HS-27A (cell line): ENCODE measurements at regions not wholly inside any gene's neighbourhood (a gene's known extent, or its start where the extent isn't known, plus 50 kb on each side); places are given as distances from the start of the nearest gene placed in this dataset.
"Not testable (repeated sequence)": the region's sequence is repeated elsewhere in the genome, so short reads cannot be mapped to it uniquely, and the experiment has no call there.

Experiments used
- DNase-seq: peaks from one replicate; pipeline ENCODE4 v3.0.0-alpha.2; 2012; ENCODE audit warnings: low read depth, missing footprints

DNA sequence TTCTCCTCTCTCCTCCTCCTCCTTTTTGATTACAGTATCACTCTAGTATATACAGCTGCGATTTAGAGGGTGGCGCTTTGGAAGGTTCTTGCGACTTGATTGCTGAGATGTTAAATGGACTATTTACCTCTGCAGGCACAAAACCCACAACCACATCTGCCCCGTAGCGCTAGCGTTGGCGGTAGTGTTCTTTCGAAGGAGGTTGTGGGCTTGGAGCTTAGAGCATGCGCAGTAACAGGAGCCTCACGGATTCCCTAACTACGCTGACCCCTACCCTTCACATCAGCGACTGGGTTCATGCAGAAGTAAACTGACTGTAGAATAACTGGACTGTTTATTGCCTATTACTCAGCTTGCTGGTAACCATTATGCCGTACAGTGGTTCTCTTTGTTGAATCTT, 58.0 kb downstream of the CGGBP1 start:
- DNase-seq = no peak

DNA sequence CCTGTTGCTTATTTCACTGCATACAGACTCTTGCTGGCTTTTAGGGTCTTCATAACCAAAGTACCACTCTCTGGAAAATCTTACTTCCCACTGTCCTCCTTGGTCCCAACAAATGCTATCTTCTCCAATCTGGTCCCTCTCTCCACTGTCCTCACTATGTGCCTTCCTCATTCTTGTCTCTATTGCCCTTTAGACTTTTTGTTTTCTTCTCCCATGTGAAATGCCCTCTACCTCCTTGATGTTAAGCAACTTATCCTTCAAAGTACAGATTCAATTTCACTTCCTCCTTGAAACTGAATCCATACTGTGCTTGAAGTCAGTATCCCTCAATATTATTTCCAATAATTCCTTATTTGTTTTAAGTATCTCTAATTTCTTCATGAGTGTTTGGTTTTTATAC, 60.8 kb downstream of the CGGBP1 start:
- no peak for DNase-seq

DNA sequence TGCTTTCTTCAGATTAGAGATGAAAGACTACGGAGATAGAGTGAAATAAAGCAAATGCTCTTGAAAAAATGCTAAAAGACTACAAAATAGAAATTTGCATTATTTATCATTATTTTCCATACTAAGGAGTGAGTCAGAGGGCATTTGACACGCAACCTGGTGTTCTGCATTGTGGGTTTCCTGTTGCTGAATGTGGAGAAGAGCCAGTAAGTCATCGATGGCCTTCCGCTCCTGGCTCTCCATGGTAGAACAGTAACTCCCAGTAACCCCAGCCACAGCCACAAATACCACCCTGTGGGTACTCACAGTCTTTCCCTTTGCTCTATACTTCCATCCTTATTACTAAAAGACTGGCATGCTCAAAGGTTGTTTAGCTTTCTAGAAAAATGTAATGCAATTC, 61.5 kb downstream of the CGGBP1 start:
- DNase-seq = no peak

DNA sequence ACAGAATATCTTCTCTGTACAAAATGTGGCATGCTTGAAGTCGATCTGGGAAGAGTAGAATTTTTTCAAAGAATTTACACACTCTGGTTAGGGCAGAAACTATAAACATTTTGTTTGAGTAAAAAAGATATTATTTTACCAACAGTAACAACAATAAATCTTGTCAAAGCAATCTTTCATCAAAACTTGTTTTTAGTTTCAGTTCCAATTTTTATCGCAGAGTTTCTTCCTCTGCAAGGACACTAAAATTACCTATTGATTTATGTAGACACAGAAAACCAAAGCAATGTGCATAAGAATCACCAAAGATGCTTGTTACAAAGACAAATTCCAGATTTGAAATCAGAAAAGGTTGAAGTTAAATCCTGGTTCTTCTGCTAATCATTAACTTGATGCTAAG, 61.9 kb downstream of the CGGBP1 start:
- no peak for DNase-seq

DNA sequence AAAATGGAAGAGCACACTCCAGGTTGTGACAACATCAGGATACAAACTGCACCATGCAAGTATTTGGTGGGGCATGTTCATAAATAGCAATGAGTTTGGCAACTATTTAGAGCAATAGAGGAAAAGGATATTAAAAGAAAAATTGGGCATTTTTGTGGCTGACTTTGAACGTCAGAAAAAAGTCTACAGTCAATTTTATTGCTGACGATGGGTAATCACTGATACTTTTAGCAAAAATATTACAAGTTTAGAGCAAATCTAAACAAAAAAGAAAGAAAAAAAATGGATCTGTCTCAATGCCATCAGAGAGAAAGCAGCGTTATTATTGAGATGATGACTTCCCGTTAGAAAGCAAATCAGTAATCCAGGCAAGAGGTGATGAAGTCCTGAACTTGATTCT, 65.2 kb downstream of the CGGBP1 start:
- no peak for DNase-seq

DNA sequence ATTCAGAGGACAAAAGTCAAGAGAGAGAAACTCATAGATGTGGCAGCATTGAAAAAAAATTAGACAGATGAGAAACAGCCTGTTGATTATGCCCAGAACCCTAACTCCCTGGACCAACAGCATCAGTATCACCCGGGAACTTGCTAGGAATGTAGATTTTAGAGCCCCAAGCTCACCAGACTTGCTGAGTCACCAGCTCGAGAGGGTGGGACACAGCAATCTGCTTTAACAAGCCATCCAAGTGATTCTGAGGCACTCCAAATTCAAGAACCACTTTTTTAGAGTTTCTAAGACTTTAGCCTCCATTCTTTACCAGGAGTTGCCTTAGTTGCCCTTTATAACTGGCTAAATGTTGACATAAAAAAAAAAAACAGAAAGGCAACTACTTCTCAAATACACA, 70.9 kb downstream of the CGGBP1 start:
- peak; percentile 33 for DNase-seq

DNA sequence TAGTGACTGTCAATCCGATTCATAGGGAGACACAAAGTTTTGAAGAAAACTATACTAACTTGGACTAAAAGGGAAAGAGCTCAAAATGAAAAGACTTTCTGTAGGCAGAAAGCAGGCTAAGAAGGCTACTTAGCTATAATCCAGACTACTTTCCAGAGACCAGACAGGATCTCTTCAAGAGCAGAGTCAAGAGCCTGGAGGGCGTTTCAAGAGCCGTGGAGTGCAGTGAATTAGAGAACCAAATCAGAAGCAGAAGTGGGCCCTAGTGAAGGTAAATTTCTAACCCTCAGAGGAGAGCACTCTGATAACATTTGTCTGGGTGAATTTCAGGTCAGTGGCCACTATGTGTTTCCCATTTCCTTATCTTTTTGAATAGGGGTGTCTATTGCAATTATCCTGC, 76.4 kb downstream of the CGGBP1 start:
- DNase-seq = no peak

DNA sequence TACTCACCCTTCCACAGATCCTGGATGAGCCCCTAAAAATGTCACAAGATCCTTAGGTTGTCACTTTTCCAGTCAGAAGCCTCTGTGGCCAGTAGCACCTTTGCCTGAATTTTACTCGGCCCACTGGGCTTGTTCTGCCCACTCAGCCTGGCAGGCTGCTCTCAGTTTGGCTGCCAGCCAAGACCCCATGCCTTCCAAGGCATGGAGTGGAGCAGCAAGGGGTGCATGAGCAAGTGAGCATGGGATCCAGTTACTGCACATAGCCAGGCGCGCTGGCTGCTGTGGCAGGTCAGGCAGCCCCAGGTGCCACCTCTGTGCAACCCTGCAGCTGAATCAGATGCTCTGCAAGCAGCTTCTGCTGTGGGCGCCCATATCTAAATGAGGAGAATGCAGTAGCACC, 79.3 kb downstream of the CGGBP1 start:
- no peak for DNase-seq

DNA sequence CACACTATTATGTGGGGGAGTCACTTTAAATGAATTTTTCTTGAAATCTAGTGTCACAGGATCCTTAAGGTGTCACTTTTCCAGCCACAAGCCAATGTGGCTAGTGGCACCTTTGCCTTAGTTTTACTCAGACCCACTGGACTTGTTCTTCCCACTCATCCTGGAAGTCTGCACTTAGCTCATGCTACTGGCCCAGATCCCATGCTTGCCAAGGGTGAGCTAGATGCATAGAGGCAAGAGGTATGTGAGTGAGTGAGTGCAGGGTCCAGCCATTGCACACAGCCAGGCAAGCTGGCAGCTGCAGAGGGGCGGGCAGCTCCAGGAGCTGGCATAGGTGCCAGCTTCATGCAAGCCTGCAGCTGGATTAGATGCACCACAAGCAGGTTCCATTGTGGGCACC, 81.0 kb downstream of the CGGBP1 start:
- DNase-seq = no peak

DNA sequence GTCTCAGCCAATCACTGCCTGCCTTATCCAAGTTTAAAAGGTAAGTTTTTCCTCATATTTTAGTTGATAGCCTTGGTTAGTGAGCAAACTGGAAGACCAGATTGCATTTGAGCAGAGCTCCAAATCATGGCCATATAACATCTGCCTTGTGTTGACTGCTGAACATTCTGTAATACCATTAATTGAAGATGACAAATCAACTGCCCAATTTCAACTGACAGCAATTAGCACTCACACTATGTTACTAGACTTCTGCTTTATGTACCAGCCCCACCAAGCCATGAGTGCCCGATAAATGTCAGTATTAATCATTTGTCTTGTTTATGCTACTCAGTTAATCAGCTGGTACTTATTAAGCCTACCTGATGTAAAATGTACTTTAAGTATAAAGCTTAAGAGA, 83.1 kb downstream of the CGGBP1 start:
- DNase-seq = no peak

DNA sequence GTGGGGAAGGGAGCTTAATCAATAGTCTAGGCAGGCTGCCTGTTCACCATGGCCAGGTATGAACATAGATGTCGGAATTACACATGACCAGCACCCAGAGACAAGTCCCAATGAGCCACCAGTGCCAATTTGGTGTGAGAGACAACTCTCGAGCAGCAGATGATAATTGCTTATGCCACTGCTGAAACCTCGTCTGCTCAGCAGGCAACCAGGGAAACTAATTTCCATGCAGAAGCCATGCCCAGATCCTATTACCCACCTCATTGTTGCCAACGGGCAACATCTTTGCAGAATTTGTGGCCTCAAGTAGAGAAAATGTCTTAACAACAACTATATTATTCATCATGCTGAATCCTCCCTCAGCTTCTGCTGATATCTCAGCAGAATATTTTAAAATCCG, 84.9 kb downstream of the CGGBP1 start:
- no peak for DNase-seq

DNA sequence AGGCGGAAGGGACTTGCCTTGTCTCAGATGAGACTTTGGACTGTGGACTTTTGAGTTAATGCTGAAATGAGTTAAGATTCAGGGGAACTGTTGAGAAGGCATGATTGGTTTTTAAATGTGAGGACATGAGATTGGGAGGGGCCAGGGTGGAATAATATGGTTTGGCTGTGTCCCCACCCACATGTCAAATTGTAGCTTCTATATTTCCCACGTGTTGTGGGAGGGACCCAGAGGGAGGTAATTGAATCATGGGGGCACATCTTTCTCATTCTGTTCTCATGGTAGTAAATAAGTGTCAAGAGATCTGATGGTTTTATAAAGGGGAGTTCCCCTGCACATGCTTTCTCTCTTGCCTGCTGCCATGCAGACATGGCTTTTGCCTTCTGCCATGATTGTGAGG, 89.2 kb downstream of the CGGBP1 start:
- DNase-seq = no peak

DNA sequence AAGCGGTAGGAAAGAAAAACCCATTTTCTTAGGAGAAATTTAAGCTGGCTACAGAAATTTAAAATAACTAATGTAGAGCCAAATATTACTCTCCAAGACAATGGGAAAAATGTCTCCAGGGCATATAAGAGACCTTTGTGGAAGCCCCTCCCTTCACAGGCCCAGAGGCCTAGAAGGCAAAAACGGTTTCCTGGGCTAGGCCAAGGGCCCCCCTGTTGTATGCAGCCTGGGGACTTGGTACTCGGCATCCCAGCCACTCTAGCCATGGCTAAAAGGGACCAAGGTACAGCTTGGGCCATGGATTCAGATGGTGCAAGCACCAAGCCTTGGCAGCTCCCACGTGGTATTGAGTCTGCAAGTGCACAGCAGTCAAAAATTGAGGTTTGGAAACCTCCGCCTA, 90.1 kb downstream of the CGGBP1 start:
- no peak for DNase-seq

DNA sequence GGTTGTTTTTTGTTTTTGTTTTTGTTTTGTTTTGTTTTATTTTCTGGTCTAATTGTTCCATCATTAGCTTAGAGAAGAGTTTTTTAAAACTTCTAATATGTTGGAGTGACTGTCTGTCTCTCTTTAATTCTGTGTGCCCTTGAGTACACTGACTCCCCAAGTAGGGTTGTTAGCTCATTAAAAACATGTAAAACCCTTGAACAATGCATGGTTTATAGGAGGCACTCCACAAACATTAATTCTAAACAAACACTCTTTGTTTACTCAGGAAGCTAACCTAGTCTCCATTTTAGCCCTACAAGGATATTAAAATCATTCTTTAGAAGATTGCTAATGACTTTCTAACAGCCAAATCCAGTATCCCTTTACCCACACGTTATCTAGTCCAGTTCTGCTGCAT, 100.5 kb downstream of the CGGBP1 start:
- no peak for DNase-seq

DNA sequence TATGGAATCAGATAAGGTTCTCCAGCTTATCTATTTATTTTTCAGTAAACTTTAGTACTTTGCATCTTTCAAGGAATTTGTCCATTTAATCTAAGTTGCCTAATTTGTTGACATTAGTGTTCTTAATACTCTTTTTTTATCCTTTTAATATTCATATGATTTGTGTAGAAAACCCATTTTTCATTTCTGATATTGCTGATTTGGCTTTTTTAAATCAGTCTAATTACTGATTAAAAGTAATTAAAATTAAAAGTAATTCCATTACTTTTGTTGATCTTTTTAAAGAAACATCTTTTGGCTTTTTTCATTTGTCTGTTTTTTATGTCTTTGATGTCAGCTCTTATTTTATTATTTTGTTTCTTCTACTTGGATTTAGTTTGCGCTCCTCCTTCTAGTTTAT, 101.2 kb downstream of the CGGBP1 start:
- DNase-seq = no peak

DNA sequence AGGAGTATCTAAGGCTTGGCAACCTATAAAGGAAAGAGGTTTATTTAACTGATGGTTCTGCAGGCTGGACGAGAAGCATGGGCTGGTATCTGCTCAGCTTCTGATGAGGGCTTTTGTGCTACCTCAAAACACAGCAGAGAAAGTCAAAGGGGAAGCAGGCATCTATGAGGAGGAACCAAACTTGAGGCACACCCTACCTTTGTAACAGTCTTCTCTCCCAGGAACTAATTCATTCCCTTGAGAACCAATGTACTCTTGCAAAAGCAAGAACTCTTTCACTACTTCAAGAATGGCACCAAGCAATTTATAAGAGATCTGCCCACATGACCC, 109.0 kb downstream of the CGGBP1 start:
- DNase-seq = no peak

DNA sequence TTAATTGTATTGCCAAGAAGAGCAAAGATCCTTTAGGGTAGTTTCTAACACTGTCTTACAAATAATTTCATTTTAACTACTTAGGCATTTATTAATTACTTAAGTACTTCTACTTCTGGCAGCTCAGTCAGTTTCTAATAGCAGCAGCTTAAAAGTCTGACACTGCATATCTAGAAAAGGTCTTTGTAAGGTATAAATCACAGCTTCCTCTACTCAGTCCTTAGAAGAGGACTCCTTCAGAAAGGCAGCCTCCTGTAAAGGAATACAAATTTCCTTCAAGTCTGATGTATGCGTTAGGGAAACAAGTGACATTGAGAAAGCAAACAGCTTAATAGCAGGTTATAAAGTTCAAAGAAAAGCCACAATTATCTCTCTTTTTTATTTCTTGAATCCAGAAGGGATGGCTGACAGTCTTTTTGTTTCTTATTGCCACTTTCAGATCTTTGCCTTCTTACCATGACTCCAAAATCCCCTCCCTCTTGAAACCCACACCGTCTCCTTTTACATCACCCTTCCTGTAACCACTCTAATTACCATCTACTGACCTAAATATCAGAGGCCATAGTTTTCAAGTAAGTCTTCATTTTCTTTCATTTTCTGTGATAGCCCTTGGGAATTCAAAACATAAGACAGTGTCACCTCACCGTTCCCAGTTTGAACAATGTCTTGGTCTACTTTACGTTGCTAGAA, 109.5 kb downstream of the CGGBP1 start:
- DNase-seq = no peak

DNA sequence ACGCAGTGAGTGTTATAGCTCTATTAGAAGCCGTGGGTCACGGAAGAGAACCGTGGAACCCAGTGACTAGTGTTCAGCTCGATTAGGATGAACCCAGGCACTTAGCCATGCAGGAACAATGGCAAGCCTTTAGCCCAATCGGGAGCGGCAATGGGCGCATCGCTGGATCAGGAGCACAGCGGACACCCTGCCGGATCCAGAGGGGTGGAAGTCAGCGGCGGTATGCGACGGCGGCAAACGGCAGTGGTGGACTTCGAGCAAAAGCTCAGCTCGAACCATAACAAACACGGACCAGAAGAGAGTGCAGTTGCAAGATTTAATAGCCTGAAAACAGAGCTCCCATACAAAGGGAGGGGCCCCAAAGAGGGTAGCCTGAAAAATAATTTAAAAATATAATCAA, 112.8 kb downstream of the CGGBP1 start:
- DNase-seq = not testable (repeated sequence)

DNA sequence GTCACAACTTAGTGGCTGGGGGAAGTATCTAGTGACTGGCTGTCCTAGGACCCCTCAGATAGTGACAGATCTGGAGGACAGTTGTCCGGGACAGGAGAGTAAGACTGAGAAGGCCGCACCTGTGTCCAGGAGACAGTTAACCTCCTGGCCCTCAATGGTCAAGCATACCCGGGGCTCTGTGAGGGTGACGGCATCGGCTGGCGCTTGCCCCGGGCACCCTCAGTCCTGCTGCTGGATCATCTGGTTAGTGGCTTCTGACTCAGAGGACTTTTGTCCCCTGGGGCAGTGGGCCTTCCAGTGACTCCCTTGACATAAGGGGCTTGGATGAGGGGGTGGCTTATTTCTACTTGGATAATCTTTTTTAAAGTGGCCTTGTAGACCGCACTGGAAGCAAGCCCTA, 116.5 kb downstream of the CGGBP1 start:
- DNase-seq = not testable (repeated sequence)

DNA sequence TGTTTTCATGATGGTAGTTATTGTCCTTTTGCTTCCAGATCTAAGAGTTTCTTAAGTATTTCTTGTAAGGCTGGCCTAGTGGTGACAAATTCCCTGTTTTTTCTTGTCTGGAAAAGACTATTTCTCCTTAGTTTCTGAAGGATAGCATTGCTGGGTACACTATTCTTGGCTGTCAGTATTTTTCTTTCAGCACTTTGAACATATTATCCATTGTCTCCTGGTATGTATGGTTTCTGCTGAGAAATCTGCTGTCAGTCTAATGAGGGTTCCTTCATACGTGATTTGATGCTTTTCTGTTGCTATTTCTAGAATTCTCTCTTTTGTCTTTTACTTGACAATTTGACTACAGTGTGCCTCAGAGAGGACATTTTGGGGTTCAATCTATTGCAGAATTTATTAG, 134.3 kb downstream of the CGGBP1 start:
- no peak for DNase-seq

DNA sequence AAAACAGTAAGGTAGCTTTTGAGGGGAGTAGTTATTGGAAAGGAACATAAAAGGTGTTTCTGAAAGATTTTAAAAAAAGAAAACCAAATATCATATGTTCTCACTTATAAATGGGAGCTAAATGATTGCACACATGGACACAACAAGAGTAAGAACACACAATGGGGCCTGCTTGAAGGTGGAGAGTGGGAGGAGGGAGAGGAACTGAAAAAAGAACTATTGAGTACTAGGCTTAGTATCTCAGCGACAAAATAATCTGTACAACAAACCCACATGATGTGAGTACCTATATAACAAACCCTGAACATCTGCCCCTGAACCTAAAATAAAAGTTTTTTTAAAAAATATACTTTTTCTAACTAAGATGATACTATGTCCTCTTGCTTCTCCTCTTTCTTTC, 138.3 kb downstream of the CGGBP1 start:
- no peak for DNase-seq

DNA sequence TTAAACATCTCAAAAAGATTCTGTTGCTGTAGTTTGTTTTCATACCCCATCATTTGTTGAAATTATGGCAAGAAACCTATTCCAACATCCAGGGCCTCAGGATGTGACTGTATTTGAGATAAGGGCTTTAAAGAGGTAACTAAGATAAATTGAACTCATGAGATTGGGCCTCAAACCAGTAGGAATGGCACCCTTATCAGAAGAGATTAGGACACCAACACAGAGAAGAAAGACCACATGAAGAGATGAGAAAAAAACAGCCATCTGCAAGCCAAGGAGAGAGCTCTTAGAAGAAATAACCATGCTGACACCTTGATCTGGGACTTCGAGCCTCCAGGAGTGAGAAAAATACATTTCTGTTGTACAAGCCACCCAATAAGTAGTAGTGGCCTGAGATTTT, 157.7 kb downstream of the CGGBP1 start:
- DNase-seq = no peak

DNA sequence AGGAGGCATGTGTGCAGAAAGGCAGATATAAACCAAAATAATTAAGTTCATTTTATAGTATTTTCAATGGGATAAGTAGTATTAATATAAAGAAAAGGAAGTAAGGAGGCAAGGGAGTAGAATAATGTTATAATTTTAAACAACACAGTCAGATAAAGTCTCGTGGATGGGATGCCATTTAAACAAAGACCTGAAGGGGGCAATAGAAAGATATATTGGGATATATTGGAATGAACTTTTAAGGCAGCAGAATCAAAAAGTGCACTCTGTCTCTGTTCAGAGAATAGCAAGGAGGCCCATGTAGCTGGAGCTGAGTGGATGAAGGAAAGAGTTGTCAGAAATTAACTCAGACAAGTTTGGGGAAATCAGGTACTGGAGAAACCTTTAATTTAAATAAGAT, 158.7 kb downstream of the CGGBP1 start:
- no peak for DNase-seq

DNA sequence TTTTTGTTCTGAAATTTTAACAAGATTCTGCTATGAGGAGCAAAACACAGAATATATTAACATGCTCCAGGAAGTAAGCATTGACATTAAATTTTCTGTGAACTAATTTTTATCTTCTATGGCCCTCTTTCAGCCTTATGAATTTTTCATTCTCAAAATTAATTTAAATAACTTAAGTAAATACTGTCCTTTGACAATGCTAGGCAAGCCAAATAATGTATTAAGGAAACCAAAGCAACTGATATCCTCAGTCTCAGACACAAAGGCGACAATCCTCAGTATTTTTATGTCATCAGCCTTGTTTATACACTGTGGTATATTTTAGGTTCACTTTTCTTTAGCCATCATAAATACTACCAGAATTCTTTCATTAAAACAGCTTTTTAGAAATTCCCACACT, 159.8 kb downstream of the CGGBP1 start:
- no peak for DNase-seq

DNA sequence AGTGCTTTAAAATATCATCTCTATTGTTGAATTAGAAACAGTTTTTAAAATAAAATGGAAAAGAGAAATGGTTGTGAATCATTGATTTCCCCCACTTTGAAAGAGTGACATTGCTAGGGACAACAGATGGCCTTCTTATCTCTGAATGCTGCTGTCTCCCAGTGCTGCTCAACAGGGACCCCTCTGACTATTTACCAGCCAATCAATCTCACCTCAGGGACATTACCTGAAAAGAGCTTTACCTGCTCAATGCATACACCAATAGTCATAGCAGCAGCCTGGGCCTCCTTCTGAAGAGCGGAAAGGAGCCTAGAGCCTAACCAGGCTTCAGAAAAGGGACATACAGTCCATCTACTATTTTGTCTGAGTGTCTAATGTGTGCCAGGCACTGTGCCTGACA, 162.8 kb downstream of the CGGBP1 start:
- no peak for DNase-seq
